ENCODE measurements at regions not wholly inside any gene's neighbourhood (a gene's known extent, or its start where the extent isn't known, plus 50 kb on each side); places are given as distances from the start of the nearest gene placed in this dataset.

GRCh38 chr13:99875391-99875790, 96.2 kb downstream of the ZIC5 start:
- Histone ChIP-seq H3K27ac (ENCODE audit: low read depth) (no peak overlapping the region), H3K4me3 (ENCODE audit: low read depth, low read length) (no peak overlapping the region), H3K4me1 (ENCODE audit: insufficient read depth) (no peaks in the 10 kb centered on the region), H3K36me3 (ENCODE audit: insufficient read depth) (no peaks in the 10 kb centered on the region)
- DNase-seq (ENCODE audit: extremely low spot score) = no peak
- WGBS = 71% methylated on average over 6 of the region's 6 CpGs

DNA sequence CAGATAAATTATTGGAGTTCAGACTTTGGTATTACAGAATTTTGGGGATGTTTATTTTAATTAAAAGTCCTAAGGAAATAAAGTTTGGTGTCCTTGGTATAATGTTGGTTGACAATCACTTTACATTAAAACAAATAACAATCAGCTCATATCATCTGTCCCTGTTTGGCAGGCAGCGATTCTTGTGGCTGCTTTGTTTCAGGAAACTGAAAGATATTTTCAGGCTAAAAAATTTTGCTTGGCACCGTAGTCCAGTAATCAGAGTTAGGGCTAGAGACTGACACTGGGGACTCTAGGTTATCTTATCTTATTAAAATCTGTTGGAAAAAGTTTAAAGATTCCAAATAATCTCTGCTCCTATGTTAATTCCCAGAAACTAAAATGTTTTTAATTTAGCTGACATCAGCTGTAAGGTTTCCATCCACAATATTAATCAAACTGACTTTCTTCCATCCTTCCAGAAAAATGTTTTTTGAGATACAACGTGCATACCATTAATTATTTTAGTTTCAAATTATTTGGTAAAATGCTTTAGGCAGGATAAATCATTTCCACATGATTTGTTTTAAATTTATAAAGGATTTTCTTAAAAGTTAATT, 97.6 kb downstream of the ZIC5 start:
- H3K27ac ChIP-seq (ENCODE audit: low read depth) = no peak overlapping the region
- 42% methylated on average over 3 of the region's 3 CpGs for WGBS
- no peak overlapping the region for H3K4me3 ChIP-seq (ENCODE audit: low read depth, low read length)
- H3K4me1 ChIP-seq (ENCODE audit: insufficient read depth) = no peaks in the 10 kb centered on the region
- no peak for DNase-seq (ENCODE audit: extremely low spot score)
- no peaks in the 10 kb centered on the region for H3K36me3 ChIP-seq (ENCODE audit: insufficient read depth)

- 72% methylated on average over 2 of the region's 2 CpGs for WGBS
These were observed 98.4 kb downstream of the ZIC5 start for GRCh38 chr13:99873141-99873540.

GRCh38 chr13:99871249-99871898, 100.2 kb downstream of the ZIC5 start:
- H3K4me1 ChIP-seq (ENCODE audit: insufficient read depth) = no peaks in the 10 kb centered on the region
- 47% methylated on average over 6 of the region's 6 CpGs for WGBS
- no peak overlapping the region for H3K27ac ChIP-seq (ENCODE audit: low read depth)
- H3K4me3 ChIP-seq (ENCODE audit: low read depth, low read length) = no peak overlapping the region
- no peak for DNase-seq (ENCODE audit: extremely low spot score)
- no peaks in the 10 kb centered on the region for H3K36me3 ChIP-seq (ENCODE audit: insufficient read depth)

More at GRCh38 chr13:99873141-99873540, 98.4 kb downstream of the ZIC5 start:
- Histone ChIP-seq H3K36me3 (ENCODE audit: insufficient read depth) (no peaks in the 10 kb centered on the region), H3K4me3 (ENCODE audit: low read depth, low read length) (no peak overlapping the region), H3K4me1 (ENCODE audit: insufficient read depth) (no peaks in the 10 kb centered on the region), H3K27ac (ENCODE audit: low read depth) (no peak overlapping the region)
- DNase-seq (ENCODE audit: extremely low spot score) = no peak

GRCh38 chr13:99870541-99870940, 101.0 kb downstream of the ZIC5 start:
- Histone ChIP-seq H3K36me3 (ENCODE audit: insufficient read depth) (no peaks in the 10 kb centered on the region), H3K27ac (ENCODE audit: low read depth) (no peak overlapping the region), H3K4me1 (ENCODE audit: insufficient read depth) (no peaks in the 10 kb centered on the region), H3K4me3 (ENCODE audit: low read depth, low read length) (no peak overlapping the region)
- no peak for DNase-seq (ENCODE audit: extremely low spot score)
- WGBS = 89% methylated on average over 6 of the region's 6 CpGs

- no peak overlapping the region for H3K27ac ChIP-seq (ENCODE audit: low read depth)
- H3K4me1 ChIP-seq (ENCODE audit: insufficient read depth) = no peaks in the 10 kb centered on the region
- DNase-seq (ENCODE audit: extremely low spot score) = no peak
- 90% methylated on average over 1 of the region's 1 CpG for WGBS
- H3K36me3 ChIP-seq (ENCODE audit: insufficient read depth) = no peaks in the 10 kb centered on the region
- H3K4me3 ChIP-seq (ENCODE audit: low read depth, low read length) = no peak overlapping the region
These were observed 101.7 kb downstream of the ZIC5 start for GRCh38 chr13:99869830-99870229.

DNA sequence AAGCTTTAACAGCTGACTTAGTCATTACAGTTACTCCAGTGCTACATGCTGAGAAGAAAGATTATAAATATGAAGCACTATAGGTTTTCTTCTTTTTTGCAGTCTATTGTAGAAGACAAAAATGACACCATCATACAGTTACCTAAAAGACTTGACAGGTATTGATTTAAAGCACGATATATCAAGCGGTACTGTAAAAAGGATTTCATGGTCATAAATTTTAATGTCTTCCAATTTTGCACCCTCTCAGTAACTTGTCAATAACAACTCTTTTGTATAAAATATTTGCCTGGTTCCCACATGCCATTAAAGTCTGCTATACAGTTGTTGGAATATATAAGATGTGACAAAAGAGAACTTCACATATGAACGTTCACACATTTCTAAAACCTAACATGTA, 102.8 kb downstream of the ZIC5 start:
- Histone ChIP-seq H3K36me3 (ENCODE audit: insufficient read depth) (no peaks in the 10 kb centered on the region), H3K4me3 (ENCODE audit: low read depth, low read length) (no peak overlapping the region), H3K4me1 (ENCODE audit: insufficient read depth) (no peaks in the 10 kb centered on the region), H3K27ac (ENCODE audit: low read depth) (no peak overlapping the region)
- DNase-seq (ENCODE audit: extremely low spot score) = no peak
- WGBS = 84% methylated on average over 3 of the region's 3 CpGs

DNA sequence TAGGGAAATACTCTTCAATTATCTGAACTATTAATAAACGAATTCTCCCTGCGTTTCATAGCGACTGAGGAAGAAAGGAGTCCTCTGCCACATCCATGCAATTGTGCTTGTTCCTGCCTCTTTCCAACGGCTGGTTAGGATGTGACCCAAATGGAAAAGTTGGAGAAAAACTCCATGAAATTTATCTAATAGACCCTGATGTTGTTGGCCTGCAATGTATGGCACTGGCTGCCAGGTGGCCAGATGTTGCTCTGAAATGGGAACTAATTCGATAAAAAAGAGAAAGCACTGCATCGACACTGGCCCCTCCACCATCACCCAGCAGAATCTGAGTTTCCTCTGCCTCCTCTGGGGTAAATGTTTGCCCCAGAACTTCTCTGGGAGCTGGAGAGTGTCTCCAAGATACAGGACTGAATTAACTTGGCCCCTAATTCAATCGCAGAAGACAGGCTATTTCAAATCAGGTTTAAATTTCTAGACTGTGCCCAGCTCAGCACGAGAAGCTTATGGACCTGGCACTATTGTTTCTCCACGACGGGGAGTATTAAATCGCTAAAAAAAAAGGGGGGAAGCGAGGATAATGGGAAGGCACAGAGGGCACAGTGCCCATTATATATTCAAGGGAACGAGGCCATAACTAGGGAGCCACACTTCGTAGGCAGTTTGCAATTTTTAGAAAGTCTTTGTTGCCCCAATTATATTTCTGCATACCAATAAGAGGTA, 103.9 kb downstream of the ZIC5 start:
- Histone ChIP-seq H3K4me1 (ENCODE audit: insufficient read depth) (no peaks in the 10 kb centered on the region), H3K4me3 (ENCODE audit: low read depth, low read length) (no peak overlapping the region), H3K36me3 (ENCODE audit: insufficient read depth) (no peaks in the 10 kb centered on the region), H3K27ac (ENCODE audit: low read depth) (no peak overlapping the region)
- no peak for DNase-seq (ENCODE audit: extremely low spot score)
- WGBS = 86% methylated on average over 14 of the region's 14 CpGs

GRCh38 chr13:99866781-99867180, 104.8 kb downstream of the ZIC5 start:
- H3K4me1 ChIP-seq (ENCODE audit: insufficient read depth) = no peaks in the 10 kb centered on the region
- WGBS = 98% methylated on average over 7 of the region's 7 CpGs
- DNase-seq (ENCODE audit: extremely low spot score) = no peak
- H3K36me3 ChIP-seq (ENCODE audit: insufficient read depth) = no peaks in the 10 kb centered on the region
- no peak overlapping the region for H3K27ac ChIP-seq (ENCODE audit: low read depth)
- H3K4me3 ChIP-seq (ENCODE audit: low read depth, low read length) = no peak overlapping the region

GRCh38 chr13:99865420-99865930, 106.1 kb downstream of the ZIC5 start:
- Histone ChIP-seq H3K4me3 (ENCODE audit: low read depth, low read length) (no peak overlapping the region), H3K27ac (ENCODE audit: low read depth) (no peak overlapping the region), H3K36me3 (ENCODE audit: insufficient read depth) (peaks cover 2% of the 10 kb centered on the region), H3K4me1 (ENCODE audit: insufficient read depth) (no peaks in the 10 kb centered on the region)
- WGBS = 81% methylated on average over 11 of the region's 11 CpGs
- DNase-seq (ENCODE audit: extremely low spot score) = no peak

GRCh38 chr13:99864627-99864990, 107.0 kb downstream of the ZIC5 start:
- 55% methylated on average over 10 of the region's 10 CpGs for WGBS
- H3K27ac ChIP-seq (ENCODE audit: low read depth) = no peak overlapping the region
- no peaks in the 10 kb centered on the region for H3K4me1 ChIP-seq (ENCODE audit: insufficient read depth)
- H3K36me3 ChIP-seq (ENCODE audit: insufficient read depth) = peaks cover 2% of the 10 kb centered on the region
- no peak for DNase-seq (ENCODE audit: extremely low spot score)
- no peak overlapping the region for H3K4me3 ChIP-seq (ENCODE audit: low read depth, low read length)

DNA sequence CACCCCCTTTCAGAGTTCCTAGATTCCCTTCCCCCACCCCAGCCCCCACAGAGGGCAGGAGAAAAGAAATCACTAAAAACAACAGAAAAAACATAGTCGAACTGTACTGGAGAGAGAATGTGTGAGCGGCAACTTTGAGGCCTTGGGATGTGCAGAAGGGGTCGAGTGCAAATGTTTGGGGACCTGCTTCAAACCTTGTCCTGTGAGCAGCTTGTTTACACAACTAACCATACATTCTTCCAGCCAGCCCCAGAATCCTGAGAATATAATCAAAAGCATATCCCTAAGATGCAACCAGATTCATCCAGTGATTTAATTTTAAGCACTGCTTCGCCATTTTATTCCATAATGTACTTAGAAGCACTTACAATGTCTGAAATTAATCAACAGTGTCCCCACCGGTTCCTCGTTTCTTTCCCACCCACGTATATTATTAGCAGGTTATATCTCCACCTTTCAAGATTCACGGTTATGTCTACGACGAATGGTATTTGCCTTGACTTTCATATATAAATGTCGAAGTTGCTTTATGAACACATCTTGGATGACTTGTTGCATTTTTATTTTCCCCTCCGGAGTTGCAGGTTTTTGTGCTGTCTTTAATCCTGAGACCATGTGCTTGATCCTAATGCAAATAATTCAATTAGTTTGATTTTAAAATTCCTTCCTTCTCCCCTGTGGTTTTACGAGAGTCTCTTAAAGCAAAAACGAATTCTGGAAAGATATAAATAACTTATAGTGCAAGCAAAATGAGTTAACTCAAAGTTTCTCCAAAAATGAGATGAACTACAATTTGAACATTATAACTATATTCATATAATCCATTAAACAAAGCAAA, 107.6 kb downstream of the ZIC5 start:
- WGBS = 68% methylated on average over 14 of the region's 14 CpGs
- DNase-seq (ENCODE audit: extremely low spot score) = no peak
- Histone ChIP-seq H3K36me3 (ENCODE audit: insufficient read depth) (peaks cover 2% of the 10 kb centered on the region), H3K4me3 (ENCODE audit: low read depth, low read length) (no peak overlapping the region), H3K27ac (ENCODE audit: low read depth) (no peak overlapping the region), H3K4me1 (ENCODE audit: insufficient read depth) (no peaks in the 10 kb centered on the region)

- 86% methylated on average over 3 of the region's 3 CpGs for WGBS
- Histone ChIP-seq H3K36me3 (ENCODE audit: insufficient read depth) (peaks cover 2% of the 10 kb centered on the region), H3K4me1 (ENCODE audit: insufficient read depth) (no peaks in the 10 kb centered on the region), H3K27ac (ENCODE audit: low read depth) (no peak overlapping the region), H3K4me3 (ENCODE audit: low read depth, low read length) (no peak overlapping the region)
- no peak for DNase-seq (ENCODE audit: extremely low spot score)
These were observed 109.3 kb downstream of the ZIC5 start for GRCh38 chr13:99862244-99862643.
